ENCODE measurements at regions not wholly inside any gene's neighbourhood (a gene's known extent, or its start where the extent isn't known, plus 50 kb on each side); places are given as distances from the start of the nearest gene placed in this dataset.

GRCh38 chr3:124447845-124448244, 282.4 kb upstream of the UMPS start:
- Histone ChIP-seq H3K27me3 (ENCODE audit: control insufficient read depth in 1 of 2, insufficient read depth in 2 of 2, low read length in 2 of 2) (no peaks in the 10 kb centered on the region; a peak in 2 of 5 replicates), H3K27ac (ENCODE audit: extremely low read length, insufficient read depth, low read length) (no peak overlapping the region), H3K4me3 (replicated peaks in 1 of 3; ENCODE audit: insufficient read depth in 1 of 3, low read depth in 2 of 3, low read length in 3 of 3) (no peak overlapping the region), H4K20me1 (ENCODE audit: insufficient read depth, low read length) (no peaks in the 10 kb centered on the region), H3K9ac (ENCODE audit: insufficient read depth, low read depth, low read length) (no peak overlapping the region), H3K4me2 (ENCODE audit: low read depth, low read length) (no peak overlapping the region), H3K79me2 (ENCODE audit: insufficient read depth, low read length) (no peaks in the 10 kb centered on the region), H2AFZ (ENCODE audit: low read length) (no peak overlapping the region), H3K4me1 (ENCODE audit: insufficient read depth, low read length) (no peaks in the 10 kb centered on the region), H3K36me3 (replicated peaks in 1 of 2; ENCODE audit: control insufficient read depth in 1 of 2, insufficient read depth in 2 of 2, low read length in 2 of 2) (no peaks in the 10 kb centered on the region), H3K9me3 (ENCODE audit: low read length) (no peaks in the 10 kb centered on the region)
- in situ Hi-C loops (cut with HindIII; ENCODE audit: extremely low pct_ligation_motif_present, low pct_unique_long_range_greater_than_20kb) (no loop called here), intact Hi-C loops (cut with micrococcal nuclease; ENCODE audit: unreplicated experiment) (no loop called here)
- WGBS (ENCODE audit: low lambda C conversion rate): 3% methylated on average over 2 of the region's 2 CpGs
- CTCF ChIA-PET (ENCODE audit: low intra/inter-chr PET ratio, low total read pairs): no interaction called here
- no peak for FAIRE-seq
- no peak for ATAC-seq
- TF ChIP-seq ZNF33A (CRISPR knock-in tag; IDR thresholded peaks at IDR 0.05; ENCODE audit: borderline replicate concordance) (no peak), ZNF562 (CRISPR knock-in tag; IDR thresholded peaks at IDR 0.05; ENCODE audit: borderline replicate concordance) (no peak), ZNF770 (CRISPR knock-in tag; IDR thresholded peaks at IDR 0.05) (no peak), ZBTB38 (CRISPR knock-in tag; IDR thresholded peaks at IDR 0.05) (no peak), NCOA1 (CRISPR knock-in tag; IDR thresholded peaks at IDR 0.05) (no peak), ZNF326 (CRISPR knock-in tag; IDR thresholded peaks at IDR 0.05; ENCODE audit: borderline replicate concordance) (no peak), ERF (CRISPR knock-in tag; IDR thresholded peaks at IDR 0.05) (no peak), TRIM24 (CRISPR knock-in tag; IDR thresholded peaks at IDR 0.05) (no peak), STAG1 (CRISPR knock-in tag; IDR thresholded peaks at IDR 0.05) (no peak), ZNF766 (CRISPR knock-in tag; IDR thresholded peaks at IDR 0.05; ENCODE audit: borderline replicate concordance) (no peak), ZNF616 (CRISPR knock-in tag; IDR thresholded peaks at IDR 0.05; ENCODE audit: low read depth) (no peak), NR1H2 (CRISPR knock-in tag; IDR thresholded peaks at IDR 0.05; ENCODE audit: borderline replicate concordance, low read depth) (no peak), ZNF414 (CRISPR knock-in tag; IDR thresholded peaks at IDR 0.05) (no peak)
- TF ChIP-seq, protein P1, sequence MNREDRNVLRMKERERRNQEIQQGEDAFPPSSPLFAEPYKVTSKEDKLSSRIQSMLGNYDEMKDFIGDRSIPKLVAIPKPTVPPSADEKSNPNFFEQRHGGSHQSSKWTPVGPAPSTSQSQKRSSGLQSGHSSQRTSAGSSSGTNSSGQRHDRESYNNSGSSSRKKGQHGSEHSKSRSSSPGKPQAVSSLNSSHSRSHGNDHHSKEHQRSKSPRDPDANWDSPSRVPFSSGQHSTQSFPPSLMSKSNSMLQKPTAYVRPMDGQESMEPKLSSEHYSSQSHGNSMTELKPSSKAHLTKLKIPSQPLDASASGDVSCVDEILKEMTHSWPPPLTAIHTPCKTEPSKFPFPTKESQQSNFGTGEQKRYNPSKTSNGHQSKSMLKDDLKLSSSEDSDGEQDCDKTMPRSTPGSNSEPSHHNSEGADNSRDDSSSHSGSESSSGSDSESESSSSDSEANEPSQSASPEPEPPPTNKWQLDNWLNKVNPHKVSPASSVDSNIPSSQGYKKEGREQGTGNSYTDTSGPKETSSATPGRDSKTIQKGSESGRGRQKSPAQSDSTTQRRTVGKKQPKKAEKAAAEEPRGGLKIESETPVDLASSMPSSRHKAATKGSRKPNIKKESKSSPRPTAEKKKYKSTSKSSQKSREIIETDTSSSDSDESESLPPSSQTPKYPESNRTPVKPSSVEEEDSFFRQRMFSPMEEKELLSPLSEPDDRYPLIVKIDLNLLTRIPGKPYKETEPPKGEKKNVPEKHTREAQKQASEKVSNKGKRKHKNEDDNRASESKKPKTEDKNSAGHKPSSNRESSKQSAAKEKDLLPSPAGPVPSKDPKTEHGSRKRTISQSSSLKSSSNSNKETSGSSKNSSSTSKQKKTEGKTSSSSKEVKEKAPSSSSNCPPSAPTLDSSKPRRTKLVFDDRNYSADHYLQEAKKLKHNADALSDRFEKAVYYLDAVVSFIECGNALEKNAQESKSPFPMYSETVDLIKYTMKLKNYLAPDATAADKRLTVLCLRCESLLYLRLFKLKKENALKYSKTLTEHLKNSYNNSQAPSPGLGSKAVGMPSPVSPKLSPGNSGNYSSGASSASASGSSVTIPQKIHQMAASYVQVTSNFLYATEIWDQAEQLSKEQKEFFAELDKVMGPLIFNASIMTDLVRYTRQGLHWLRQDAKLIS (CRISPR knock-in tag; IDR thresholded peaks at IDR 0.05): no peak
- POLR2A ChIA-PET: no interaction called here
- BruUV-seq (replicated peaks): no TSS peak
- no peak for DNase-seq (ENCODE audit: low spot score)

Measured in HepG2 (cell line).